ENCODE measurements at regions not wholly inside any gene's neighbourhood (a gene's known extent, or its start where the extent isn't known, plus 50 kb on each side); places are given as distances from the start of the nearest gene placed in this dataset.

- DNase-seq (ENCODE audit: extremely low read depth in 1 of 11, low read depth in 9 of 11, low spot score in 4 of 11): no peak
These were observed 90.9 kb upstream of the SETBP1 start for GRCh38 chr18:44589693-44590355.

GRCh38 chr18:44590956-44591670 lies 89.6 kb upstream of the SETBP1 start:
- no peak for DNase-seq (ENCODE audit: extremely low read depth in 1 of 11, low read depth in 9 of 11, low spot score in 4 of 11)

- DNase-seq (ENCODE audit: extremely low read depth in 1 of 11, low read depth in 9 of 11, low spot score in 4 of 11): no peak
These were observed 88.0 kb upstream of the SETBP1 start for GRCh38 chr18:44592639-44593038.

- no peak for DNase-seq (ENCODE audit: extremely low read depth in 1 of 11, low read depth in 9 of 11, low spot score in 4 of 11)
These were observed 85.8 kb upstream of the SETBP1 start for GRCh38 chr18:44594799-44595467.

GRCh38 chr18:44597797-44598196 lies 82.9 kb upstream of the SETBP1 start:
- no peak for DNase-seq (ENCODE audit: extremely low read depth in 1 of 11, low read depth in 9 of 11, low spot score in 4 of 11)

GRCh38 chr18:44598514-44598913 lies 82.2 kb upstream of the SETBP1 start:
- no peak for DNase-seq (ENCODE audit: extremely low read depth in 1 of 11, low read depth in 9 of 11, low spot score in 4 of 11)

- DNase-seq (ENCODE audit: extremely low read depth in 1 of 11, low read depth in 9 of 11, low spot score in 4 of 11): no peak
These were observed 81.3 kb upstream of the SETBP1 start for GRCh38 chr18:44599412-44599811.

GRCh38 chr18:44601447-44601846 lies 79.2 kb upstream of the SETBP1 start:
- DNase-seq (ENCODE audit: extremely low read depth in 1 of 11, low read depth in 9 of 11, low spot score in 4 of 11): no peak

- DNase-seq (ENCODE audit: extremely low read depth in 1 of 11, low read depth in 9 of 11, low spot score in 4 of 11): no peak
These were observed 78.3 kb upstream of the SETBP1 start for GRCh38 chr18:44602380-44602779.

- DNase-seq (ENCODE audit: extremely low read depth in 1 of 11, low read depth in 9 of 11, low spot score in 4 of 11): no peak
These were observed 77.8 kb upstream of the SETBP1 start for GRCh38 chr18:44602845-44603244.

- DNase-seq (ENCODE audit: extremely low read depth in 1 of 11, low read depth in 9 of 11, low spot score in 4 of 11): peak in 4 of 11 donors; percentile 9 to 27 (median 20)
These were observed 71.3 kb upstream of the SETBP1 start for GRCh38 chr18:44609181-44609941.

- no peak for DNase-seq (ENCODE audit: extremely low read depth in 1 of 11, low read depth in 9 of 11, low spot score in 4 of 11)
These were observed 59.9 kb upstream of the SETBP1 start for GRCh38 chr18:44620812-44621211.

- DNase-seq (ENCODE audit: extremely low read depth in 1 of 11, low read depth in 9 of 11, low spot score in 4 of 11): no peak
These were observed 56.6 kb upstream of the SETBP1 start for GRCh38 chr18:44624052-44624451.

GRCh38 chr18:44625386-44625785 lies 55.3 kb upstream of the SETBP1 start:
- DNase-seq (ENCODE audit: extremely low read depth in 1 of 11, low read depth in 9 of 11, low spot score in 4 of 11): no peak

- DNase-seq (ENCODE audit: extremely low read depth in 1 of 11, low read depth in 9 of 11, low spot score in 4 of 11): no peak
These were observed 54.5 kb upstream of the SETBP1 start for GRCh38 chr18:44626236-44626635.

- no peak for DNase-seq (ENCODE audit: extremely low read depth in 1 of 11, low read depth in 9 of 11, low spot score in 4 of 11)
These were observed 53.9 kb upstream of the SETBP1 start for GRCh38 chr18:44626807-44627206.

- no peak for DNase-seq (ENCODE audit: extremely low read depth in 1 of 11, low read depth in 9 of 11, low spot score in 4 of 11)
These were observed 53.4 kb upstream of the SETBP1 start for GRCh38 chr18:44627280-44627679.

GRCh38 chr18:44629406-44629805 lies 51.3 kb upstream of the SETBP1 start:
- DNase-seq (ENCODE audit: extremely low read depth in 1 of 11, low read depth in 9 of 11, low spot score in 4 of 11): no peak

GRCh38 chr18:44630118-44630517 lies 50.6 kb upstream of the SETBP1 start:
- DNase-seq (ENCODE audit: extremely low read depth in 1 of 11, low read depth in 9 of 11, low spot score in 4 of 11): no peak
